B cell (primary cell): ENCODE measurements at regions not wholly inside any gene's neighbourhood (a gene's known extent, or its start where the extent isn't known, plus 50 kb on each side); places are given as distances from the start of the nearest gene placed in this dataset.

ENCODE experiments used
- CTCF ChIP-seq: fragments of 200-600 bp; IDR thresholded peaks from one replicate; pipeline ENCODE4 v1.8.0; 2022; ENCODE audit warnings: antibody characterized with exemption, mild to moderate bottlenecking
- EZH2 ChIP-seq: IDR thresholded peaks from 2 replicates; pipeline ENCODE4 v1.6.1; 2012; ENCODE audit warnings: borderline replicate concordance, low read depth, mild to moderate bottlenecking, moderate library complexity, low read length; ENCODE audit not compliant: insufficient read depth, poor library complexity, severe bottlenecking

- TF ChIP-seq CTCF (no peak), EZH2 (no peak)
Measured at GRCh38 chr18:75880266-75880665, 452.8 kb upstream of the SMIM21 start.
